Esophagus mucosa (tissue), 1 donor: ENCODE measurements at regions not wholly inside any gene's neighbourhood (a gene's known extent, or its start where the extent isn't known, plus 50 kb on each side); places are given as distances from the start of the nearest gene placed in this dataset.

ENCODE experiments used
- ATAC-seq: fragments of 200-7000 bp; cut with Tn5 transposase; one replicate; pipeline ENCODE4 v1.9.1; 2020
- donor health status: DM: yes; HTN: yes; CAD: no.

- no peak for ATAC-seq
These were observed 202.2 kb upstream of the CTNNB1 start for GRCh38 chr3:40996827-40997710.

GRCh38 chr3:40997711-40998519, 201.4 kb upstream of the CTNNB1 start:
- no peak for ATAC-seq

DNA sequence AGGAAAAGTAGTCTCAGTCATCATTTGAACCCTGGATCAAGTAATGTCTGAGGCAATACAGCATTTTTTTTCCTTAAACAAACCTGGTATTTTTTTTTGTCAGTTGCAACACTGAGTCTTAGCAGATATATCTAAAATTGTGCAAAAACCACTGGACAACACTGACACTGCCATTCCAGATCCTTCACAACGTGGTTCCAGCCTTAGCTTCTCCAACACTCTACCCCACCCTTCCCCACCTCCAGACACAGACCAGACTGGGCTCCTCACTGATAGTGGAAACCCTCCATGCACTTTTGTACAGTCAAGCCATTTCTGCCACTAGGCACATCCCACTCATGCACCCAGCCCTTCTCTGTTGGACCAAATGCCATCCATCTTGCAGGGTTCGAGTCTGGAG, 199.6 kb upstream of the CTNNB1 start:
- no peak for ATAC-seq

- no peak for ATAC-seq
These were observed 198.8 kb upstream of the CTNNB1 start for GRCh38 chr3:41000471-41000870.

- ATAC-seq, result no peak
These were observed 197.7 kb upstream of the CTNNB1 start for GRCh38 chr3:41001556-41001955.

GRCh38 chr3:41002104-41002503, 197.2 kb upstream of the CTNNB1 start:
- no peak for ATAC-seq

DNA sequence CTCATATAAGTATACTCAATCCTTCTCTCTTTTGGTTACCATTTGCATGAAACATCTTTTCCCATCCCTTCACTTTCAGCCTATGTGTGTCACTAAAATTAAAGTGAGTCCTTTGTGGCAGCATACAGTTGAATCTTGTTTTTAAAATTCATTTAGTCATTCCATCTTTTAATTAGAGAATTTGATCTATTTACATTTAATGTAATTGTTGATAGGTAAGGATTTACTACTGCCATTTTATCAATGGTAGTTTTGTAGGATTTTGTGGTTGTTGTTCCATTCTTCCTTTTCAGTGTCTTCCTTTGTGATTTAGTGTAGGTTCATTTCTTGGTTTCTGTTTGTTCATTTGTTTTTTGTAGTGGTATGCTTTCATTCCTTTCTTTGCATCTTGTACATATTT, 191.9 kb upstream of the CTNNB1 start:
- ATAC-seq, result no peak

- no peak for ATAC-seq
These were observed 187.5 kb upstream of the CTNNB1 start for GRCh38 chr3:41011854-41012253.

DNA sequence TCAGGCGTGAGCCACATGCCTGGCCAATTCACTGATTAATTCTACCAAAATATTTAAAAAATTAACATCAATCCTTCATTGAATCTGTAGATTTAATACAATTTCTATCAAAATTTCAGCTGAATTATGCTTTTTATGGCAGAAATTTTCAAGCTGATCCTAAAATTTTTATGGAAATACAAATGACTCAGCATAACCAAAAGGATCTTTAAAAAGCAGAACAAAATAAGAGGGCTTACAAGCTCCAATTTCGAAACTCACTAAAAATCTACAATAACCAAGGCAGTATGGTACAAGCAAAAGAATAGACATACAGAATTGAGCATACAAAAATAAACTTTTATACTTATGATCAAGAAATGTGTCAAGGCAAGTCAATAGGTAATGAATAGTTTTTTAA, 180.4 kb upstream of the CTNNB1 start:
- ATAC-seq, result no peak

DNA sequence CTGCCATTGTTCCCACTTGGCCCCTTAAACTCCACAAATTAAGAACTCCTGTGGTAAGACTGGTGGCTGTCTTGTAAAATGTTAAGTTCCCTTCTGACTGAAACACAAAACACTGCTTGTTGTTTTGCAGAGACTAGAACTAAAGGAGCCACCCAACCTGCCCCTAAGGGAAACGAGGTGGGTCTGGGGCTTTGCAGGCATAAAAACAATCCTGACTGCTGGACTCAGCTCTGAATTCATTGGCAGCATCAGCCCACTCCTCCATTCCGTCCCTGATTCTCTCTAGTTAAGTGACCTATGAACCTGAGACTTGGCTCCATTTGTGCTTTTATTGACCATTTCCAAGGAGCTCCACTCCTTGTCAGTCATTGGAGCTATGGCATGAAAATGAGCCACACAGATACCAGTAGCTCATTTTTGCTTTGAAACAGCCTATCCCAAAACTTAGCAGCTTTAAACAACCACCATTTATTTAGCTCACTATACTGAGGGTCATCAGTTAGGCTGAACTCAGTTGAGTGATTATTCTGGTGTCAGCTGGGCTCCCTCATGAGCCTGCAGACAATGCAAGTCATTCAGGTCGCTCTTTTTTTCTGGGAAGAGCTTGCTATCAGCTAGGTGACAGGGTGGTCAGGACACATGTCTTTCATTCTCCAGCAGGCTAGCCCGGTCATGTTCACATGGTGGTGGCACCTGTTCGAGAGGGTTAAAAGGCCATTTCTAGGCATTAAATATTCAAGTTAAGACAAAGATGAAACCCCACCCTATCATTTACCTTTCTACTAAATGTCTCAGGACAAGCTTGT, 175.1 kb upstream of the CTNNB1 start:
- ATAC-seq, result no peak

DNA sequence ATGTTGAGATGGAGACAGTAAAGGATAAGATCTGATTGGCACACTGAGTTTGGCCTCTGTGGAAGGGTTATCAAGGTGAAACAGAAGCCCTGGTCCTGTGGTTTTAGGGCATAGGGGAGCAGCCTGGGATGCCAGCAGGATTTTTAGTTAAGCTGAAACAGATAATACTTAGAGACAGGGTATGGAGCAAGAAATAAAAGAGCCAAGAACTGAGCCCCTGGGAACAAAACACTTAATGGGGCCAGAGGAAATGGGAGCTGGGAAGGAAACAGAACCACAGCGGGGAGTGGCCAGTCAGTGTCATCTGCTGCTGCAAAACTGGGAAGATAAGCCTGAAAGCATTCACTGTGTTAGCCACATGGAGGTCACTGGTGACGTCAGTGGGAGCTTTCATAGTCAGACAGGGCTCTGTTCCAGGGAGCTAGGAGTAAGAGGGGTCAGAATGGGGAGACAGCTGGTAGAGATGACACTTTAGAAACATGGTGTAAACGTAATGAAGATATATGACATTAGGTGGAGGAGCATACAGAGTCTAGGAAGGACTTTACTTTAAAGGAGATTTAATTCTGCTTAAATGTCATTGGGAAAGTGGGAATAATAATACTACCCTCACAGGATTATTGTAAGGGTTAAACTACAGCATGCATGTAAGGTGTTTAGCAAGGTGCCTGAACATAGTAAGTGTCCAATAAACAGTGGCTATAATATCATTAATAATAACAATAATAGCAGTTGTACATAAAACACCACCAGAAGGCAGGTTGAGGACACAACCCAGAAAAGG, 172.7 kb upstream of the CTNNB1 start:
- no peak for ATAC-seq

DNA sequence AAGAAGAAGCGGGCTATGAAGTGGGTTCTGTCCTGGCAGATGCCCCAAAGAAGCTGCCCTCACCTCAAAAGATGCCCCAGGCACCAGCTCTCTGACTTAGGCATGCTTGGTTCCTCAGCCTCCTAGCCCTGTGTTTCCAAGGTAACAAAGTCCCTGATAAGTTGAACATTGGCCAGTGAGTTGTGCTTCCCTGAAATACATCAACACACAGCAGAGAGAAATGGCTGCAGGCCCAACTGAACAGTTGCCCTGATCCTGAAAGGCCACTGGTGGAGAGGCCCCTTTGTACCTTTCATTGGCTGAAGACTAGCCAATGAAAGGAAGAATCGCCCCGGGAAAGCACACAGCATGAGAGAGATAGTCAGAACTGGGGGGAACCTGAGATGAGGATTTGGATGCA, 169.9 kb upstream of the CTNNB1 start:
- no peak for ATAC-seq

GRCh38 chr3:41030220-41030619, 169.1 kb upstream of the CTNNB1 start:
- ATAC-seq, result no peak

- no peak for ATAC-seq
These were observed 167.9 kb upstream of the CTNNB1 start for GRCh38 chr3:41031401-41031800.

- no peak for ATAC-seq
These were observed 165.3 kb upstream of the CTNNB1 start for GRCh38 chr3:41033956-41034519.

GRCh38 chr3:41035456-41036022, 163.8 kb upstream of the CTNNB1 start:
- ATAC-seq, result no peak

DNA sequence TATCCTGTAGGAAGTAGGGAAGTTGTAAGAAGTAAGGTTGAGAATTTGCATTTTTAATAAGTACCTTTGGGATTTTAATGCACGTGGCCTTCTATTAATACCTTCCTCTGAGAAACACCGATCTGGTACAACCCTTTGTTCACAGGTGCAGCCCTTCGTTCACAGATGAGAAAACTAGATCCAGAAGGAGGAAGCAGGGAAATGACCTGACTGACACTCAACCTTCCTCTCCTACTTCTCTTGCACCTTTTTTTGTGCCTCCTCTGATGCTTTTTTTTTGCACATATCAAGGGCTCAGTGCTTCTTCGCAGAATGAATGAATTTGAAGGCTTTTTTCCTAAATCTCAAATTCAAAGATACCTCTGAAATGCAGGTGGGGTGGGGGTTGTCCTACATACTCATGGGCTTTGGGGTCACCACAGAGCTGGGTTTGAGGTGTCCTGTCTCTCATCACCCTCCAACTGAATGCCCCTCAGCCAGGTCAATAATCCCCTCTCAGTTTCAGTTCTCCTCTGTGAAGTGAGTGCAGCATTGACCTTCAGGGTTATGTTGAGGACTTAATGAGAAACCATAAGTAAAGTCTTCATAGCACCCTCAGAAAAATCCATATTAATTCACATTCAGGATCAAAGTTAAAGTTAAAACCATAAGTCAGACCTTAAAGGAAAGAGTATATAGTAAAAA, 161.5 kb upstream of the CTNNB1 start:
- ATAC-seq, result no peak

DNA sequence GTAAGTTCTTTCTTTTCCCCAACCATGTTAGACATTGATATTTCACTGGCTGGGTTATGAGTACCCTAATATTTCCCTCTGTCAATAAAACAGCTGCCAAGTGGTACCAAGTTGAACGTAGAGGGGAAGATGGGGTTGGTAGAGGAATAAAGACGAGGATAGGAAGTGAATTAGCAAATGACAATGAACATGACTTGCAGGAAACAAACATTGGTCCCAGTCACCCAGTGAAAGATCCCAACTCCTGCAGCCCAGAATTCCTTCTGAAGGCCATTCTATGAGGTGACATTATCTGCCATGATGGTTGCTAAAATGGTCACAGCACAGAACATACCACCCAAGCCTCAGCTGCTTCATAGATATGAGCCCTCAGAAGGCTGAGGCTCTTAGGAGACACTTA, 159.0 kb upstream of the CTNNB1 start:
- no peak for ATAC-seq

DNA sequence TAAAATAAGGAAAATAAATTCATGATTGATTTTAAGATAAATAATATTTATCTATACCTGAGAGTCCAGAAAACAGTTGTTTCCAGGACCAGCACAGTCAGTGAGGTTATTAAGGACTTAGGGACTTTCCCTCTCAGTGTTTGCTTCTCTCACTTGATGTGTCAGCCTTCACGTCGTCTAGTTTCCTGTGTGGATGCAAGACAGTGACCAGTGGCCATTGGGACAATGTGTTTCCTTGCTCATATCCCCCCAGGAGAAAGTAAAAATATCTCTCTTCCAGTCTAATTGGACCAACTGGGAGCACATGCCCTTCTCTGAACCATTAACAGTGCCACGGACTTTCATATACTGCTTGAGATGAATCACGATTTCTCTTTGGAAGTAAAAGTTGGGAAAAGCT, 157.8 kb upstream of the CTNNB1 start:
- no peak for ATAC-seq

- no peak for ATAC-seq
These were observed 157.4 kb upstream of the CTNNB1 start for GRCh38 chr3:41041899-41042298.

- ATAC-seq, result no peak
These were observed 154.8 kb upstream of the CTNNB1 start for GRCh38 chr3:41044523-41044922.
